ENCODE measurements at regions not wholly inside any gene's neighbourhood (a gene's known extent, or its start where the extent isn't known, plus 50 kb on each side); places are given as distances from the start of the nearest gene placed in this dataset.

DNA sequence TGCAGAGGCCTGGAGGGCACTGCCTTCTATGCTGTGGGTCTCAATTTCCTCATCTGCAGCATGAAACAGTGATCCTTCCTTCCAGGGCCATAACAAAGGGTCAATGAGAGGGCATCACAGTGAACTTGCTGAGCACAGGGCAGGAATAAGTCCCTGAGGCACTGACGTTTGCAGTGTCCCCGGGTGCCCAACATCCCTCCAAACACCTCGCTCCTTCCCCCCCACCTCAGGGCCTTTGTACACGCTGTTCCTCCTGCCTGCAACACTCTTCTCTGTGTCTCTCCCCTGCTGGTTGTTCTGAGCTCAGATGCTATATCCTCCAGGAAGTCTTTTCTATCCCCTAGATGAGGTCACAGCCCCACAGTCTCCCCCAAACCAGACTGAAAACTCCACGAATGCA, 59.7 kb upstream of the TCF20 start:
- Mint-ChIP-seq H3K27me3 (no peaks in the 10 kb centered on the region), H3K4me1 (peaks cover 45% of the 10 kb centered on the region), H3K4me3 (no peak overlapping the region), H3K9me3 (no peaks in the 10 kb centered on the region), H3K27ac (no peak overlapping the region)
- no peak for DNase-seq
- no peak for ATAC-seq

GRCh38 chr22:42329504-42329903, 59.1 kb upstream of the TCF20 start:
- DNase-seq (no peak), ATAC-seq (no peak)
- Mint-ChIP-seq H3K27ac (no peak overlapping the region), H3K4me3 (no peak overlapping the region), H3K9me3 (no peaks in the 10 kb centered on the region), H3K27me3 (no peaks in the 10 kb centered on the region), H3K4me1 (peaks cover 47% of the 10 kb centered on the region)

DNA sequence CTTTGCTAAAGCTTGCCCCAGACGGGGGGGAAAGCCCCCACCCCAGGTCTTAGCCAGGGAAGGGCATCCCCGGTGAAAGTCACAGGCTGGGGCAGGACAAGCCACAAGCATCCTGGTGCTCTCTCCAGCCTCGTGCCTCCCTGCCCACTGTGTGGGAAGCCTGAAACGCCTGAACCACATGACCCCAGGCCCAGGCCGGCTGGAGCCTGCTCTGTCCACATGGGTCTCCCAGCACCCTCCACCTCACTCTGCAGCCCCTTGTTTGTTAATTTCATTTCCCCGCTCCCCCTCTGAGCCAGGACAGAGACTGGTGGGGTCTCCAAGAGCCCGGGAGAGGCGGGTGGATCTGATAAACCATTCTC, 58.3 kb upstream of the TCF20 start:
- DNase-seq (no peak), ATAC-seq (no peak)
- no peak overlapping the region for H3K27ac Mint-ChIP-seq
- H3K27me3 Mint-ChIP-seq = no peaks in the 10 kb centered on the region
- no peak overlapping the region for H3K4me3 Mint-ChIP-seq
- H3K9me3 Mint-ChIP-seq = no peaks in the 10 kb centered on the region
- peaks cover 51% of the 10 kb centered on the region for H3K4me1 Mint-ChIP-seq

GRCh38 chr22:42328130-42328783, 57.8 kb upstream of the TCF20 start:
- no peak for DNase-seq
- H3K4me3 Mint-ChIP-seq = peak overlapping the region in 1 of 2 donors; percentile 13
- no peaks in the 10 kb centered on the region for H3K27me3 Mint-ChIP-seq
- peak overlapping the region in 1 of 2 donors; percentile 10 for H3K27ac Mint-ChIP-seq
- H3K4me1 Mint-ChIP-seq = peaks cover 51% of the 10 kb centered on the region
- ATAC-seq = peak; percentile 55
- H3K9me3 Mint-ChIP-seq = no peaks in the 10 kb centered on the region

DNA sequence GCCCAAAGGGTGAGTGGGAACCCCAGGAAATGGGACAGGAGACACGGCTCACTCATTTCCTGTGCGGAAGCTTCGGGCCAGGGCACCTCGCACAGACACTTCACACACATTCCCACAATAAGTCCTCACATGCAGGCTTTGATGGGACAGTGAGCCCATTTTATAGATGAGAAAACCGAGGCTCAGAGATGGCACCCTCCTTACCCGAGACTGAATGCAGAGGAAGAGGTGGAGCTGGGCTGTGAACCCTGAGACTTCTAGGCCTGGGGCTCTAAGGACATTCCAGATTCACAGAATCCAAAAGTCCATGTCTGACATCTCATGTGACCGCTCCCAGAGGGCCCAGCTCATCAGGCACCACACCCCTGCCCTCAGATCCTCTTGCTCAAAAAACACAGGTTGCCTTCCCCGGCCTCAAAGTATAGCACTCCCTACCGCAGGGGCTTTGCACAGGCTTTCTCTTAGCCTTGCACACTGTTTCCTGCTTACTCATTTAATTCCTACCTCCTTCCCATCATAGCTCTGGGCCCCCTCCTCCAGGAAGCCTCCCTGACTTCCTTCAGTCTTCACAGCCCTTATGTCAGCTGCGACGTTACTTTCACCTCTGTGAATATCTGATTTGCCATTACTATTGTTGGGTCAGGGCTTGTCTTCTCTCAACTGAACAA, 57.1 kb upstream of the TCF20 start:
- Mint-ChIP-seq H3K4me1 (peaks cover 51% of the 10 kb centered on the region), H3K9me3 (no peaks in the 10 kb centered on the region), H3K4me3 (no peak overlapping the region), H3K27ac (peak overlapping the region in 1 of 2 donors; percentile 44), H3K27me3 (no peaks in the 10 kb centered on the region)
- DNase-seq (no peak), ATAC-seq (no peak)

GRCh38 chr22:42326801-42327200, 56.3 kb upstream of the TCF20 start:
- Mint-ChIP-seq H3K27ac (no peak overlapping the region), H3K4me1 (peaks cover 49% of the 10 kb centered on the region), H3K4me3 (no peak overlapping the region), H3K27me3 (no peaks in the 10 kb centered on the region), H3K9me3 (no peaks in the 10 kb centered on the region)
- DNase-seq (no peak), ATAC-seq (no peak)

- H3K4me1 Mint-ChIP-seq = peaks cover 44% of the 10 kb centered on the region
- H3K4me3 Mint-ChIP-seq = no peak overlapping the region
Observed at GRCh38 chr22:42326301-42326700, 55.8 kb upstream of the TCF20 start.

DNA sequence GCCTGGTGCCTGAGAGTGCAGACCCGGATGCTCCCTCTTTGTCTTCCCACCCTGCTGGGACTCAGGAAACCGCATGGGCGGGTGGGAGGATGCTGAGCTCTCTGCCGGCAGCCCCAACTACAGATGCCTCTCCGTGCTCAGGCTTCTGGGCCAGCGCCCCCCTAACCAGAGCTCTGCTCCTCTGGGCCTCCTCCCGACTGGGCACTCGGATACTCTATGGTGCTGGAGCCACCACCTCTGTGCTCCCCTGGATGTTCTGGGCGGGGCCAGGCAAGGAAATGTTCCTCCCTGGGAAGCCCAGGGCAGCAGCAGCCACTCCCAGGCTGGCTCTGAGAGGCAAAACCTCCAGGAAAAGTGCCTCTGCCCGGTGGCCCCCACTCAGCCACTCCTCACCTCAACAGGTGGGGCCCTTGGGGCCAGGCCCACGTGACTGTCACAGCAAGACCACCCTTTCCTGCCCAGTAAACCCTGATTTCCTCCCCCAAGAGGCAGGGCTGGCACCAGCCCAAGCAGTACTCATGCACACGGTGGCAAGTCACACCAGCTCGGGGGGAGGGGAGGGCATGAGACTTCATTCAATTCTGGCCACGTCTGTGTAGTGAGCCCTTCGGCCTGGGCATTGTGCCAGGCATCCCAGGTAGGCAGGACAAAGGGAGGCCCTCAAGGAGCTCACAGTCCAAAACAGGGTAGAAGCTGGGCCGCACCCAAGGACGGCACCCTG, 54.7 kb upstream of the TCF20 start:
- no peak for DNase-seq
- Mint-ChIP-seq H3K4me3 (peak overlapping the region in 1 of 2 donors; percentile 57), H3K27me3 (no peaks in the 10 kb centered on the region), H3K27ac (peak overlapping the region in 1 of 2 donors; percentile 95), H3K4me1 (peaks cover 45% of the 10 kb centered on the region), H3K9me3 (no peaks in the 10 kb centered on the region)
- ATAC-seq = peak; percentile 38

More at GRCh38 chr22:42326301-42326700, 55.8 kb upstream of the TCF20 start:
- Mint-ChIP-seq H3K27ac (no peak overlapping the region), H3K9me3 (no peaks in the 10 kb centered on the region), H3K27me3 (no peaks in the 10 kb centered on the region)
- DNase-seq (no peak), ATAC-seq (no peak)

GRCh38 chr22:42324566-42324965, 54.1 kb upstream of the TCF20 start:
- Mint-ChIP-seq H3K4me3 (no peak overlapping the region), H3K27ac (peak overlapping the region in 1 of 2 donors; percentile 95), H3K27me3 (no peaks in the 10 kb centered on the region), H3K9me3 (no peaks in the 10 kb centered on the region), H3K4me1 (peaks cover 49% of the 10 kb centered on the region)
- no peak for DNase-seq
- ATAC-seq = peak; percentile 8

GRCh38 chr22:42323971-42324370, 53.5 kb upstream of the TCF20 start:
- Mint-ChIP-seq H3K9me3 (no peaks in the 10 kb centered on the region), H3K4me3 (peak overlapping the region in 1 of 2 donors; percentile 21), H3K27ac (peak overlapping the region in 1 of 2 donors; percentile 95), H3K27me3 (no peaks in the 10 kb centered on the region), H3K4me1 (peaks cover 46% of the 10 kb centered on the region)
- no peak for DNase-seq
- peak; percentile 59 for ATAC-seq

GRCh38 chr22:42322562-42322926, 52.1 kb upstream of the TCF20 start:
- no peak for DNase-seq
- ATAC-seq = no peak
- no peak overlapping the region for H3K27ac Mint-ChIP-seq
- no peaks in the 10 kb centered on the region for H3K9me3 Mint-ChIP-seq
- peaks cover 32% of the 10 kb centered on the region for H3K4me1 Mint-ChIP-seq
- no peaks in the 10 kb centered on the region for H3K27me3 Mint-ChIP-seq
- no peak overlapping the region for H3K4me3 Mint-ChIP-seq

GRCh38 chr22:42321908-42322561, 51.6 kb upstream of the TCF20 start:
- Mint-ChIP-seq H3K4me1 (peaks cover 31% of the 10 kb centered on the region), H3K27ac (no peak overlapping the region), H3K9me3 (no peaks in the 10 kb centered on the region), H3K27me3 (no peaks in the 10 kb centered on the region), H3K4me3 (no peak overlapping the region)
- ATAC-seq (no peak), DNase-seq (no peak)

GRCh38 chr22:42320443-42321416, 50.3 kb upstream of the TCF20 start:
- peaks cover 34% of the 10 kb centered on the region for H3K4me1 Mint-ChIP-seq
- H3K9me3 Mint-ChIP-seq = no peaks in the 10 kb centered on the region
- ATAC-seq = no peak
- no peak overlapping the region for H3K4me3 Mint-ChIP-seq
- H3K27ac Mint-ChIP-seq = peak overlapping the region in 1 of 2 donors; percentile 69
- DNase-seq = no peak
- no peaks in the 10 kb centered on the region for H3K27me3 Mint-ChIP-seq

Measured in stimulated activated naive CD8-positive, alpha-beta T cell treated with anti-CD3 and anti-CD28 coated beads, Interleukin-15, amount 100 ng/mL, for 72 hours (primary cell).